Choroid plexus epithelial cell (primary cell): ENCODE measurements at regions not wholly inside any gene's neighbourhood (a gene's known extent, or its start where the extent isn't known, plus 50 kb on each side); places are given as distances from the start of the nearest gene placed in this dataset.

Experiments used
- DNase-seq: peaks from one replicate; pipeline ENCODE4 v3.0.0-alpha.2; 2010; ENCODE audit warnings: low read depth
- H3K4me3 ChIP-seq: 2 replicates; pipeline ENCODE4 v1.5.1; 2011; ENCODE audit warnings: low read depth, mild to moderate bottlenecking, control low read depth, low read length, moderate library complexity
- CTCF ChIP-seq: conservative IDR thresholded peaks from 2 replicates; pipeline ENCODE4 v1.5.1; 2011; ENCODE audit warnings: low read depth, mild to moderate bottlenecking, control low read depth, inconsistent platforms, low read length, moderate library complexity

GRCh38 chr1:198935306-198935921 is 296.6 kb downstream of the PTPRC start:
- peak; percentile 95 for DNase-seq
- no peak for TF ChIP-seq CTCF
- peak overlapping the region; percentile 68 for H3K4me3 ChIP-seq

DNA sequence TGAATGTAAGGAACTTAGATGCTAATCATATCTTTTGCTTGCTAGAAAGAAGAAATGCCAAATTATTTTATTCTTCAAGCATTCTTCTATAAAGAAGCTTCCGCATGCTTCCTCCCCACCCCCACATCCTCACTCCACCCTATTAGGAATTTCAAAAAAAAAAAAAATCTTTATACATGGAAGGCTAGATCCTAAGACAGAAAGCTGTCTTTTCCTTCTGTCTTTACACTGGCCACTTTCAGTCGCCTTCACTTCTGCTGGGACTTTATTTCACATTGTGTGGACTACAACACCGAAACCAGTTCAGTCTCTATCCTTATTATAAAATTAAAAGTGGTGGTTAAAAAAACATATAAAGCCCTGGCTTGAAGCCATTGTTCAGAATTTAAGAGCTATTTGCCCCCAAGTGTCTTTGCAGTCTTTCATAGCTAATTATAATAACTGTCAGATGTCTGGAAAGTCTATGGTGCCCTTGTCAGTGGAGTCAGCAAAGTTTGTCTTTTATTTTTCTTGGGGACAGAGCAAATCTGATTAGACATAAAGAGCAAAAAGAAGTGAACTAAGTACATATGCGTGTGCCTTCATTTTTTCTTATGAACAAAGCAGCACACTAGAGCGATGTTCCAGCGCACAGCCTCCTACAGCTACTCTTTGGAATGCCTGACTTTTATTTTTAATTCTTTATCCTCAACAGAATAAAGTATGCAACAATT is 297.7 kb downstream of the PTPRC start:
- TF ChIP-seq CTCF = no peak
- DNase-seq = peak; percentile 61

GRCh38 chr1:198937231-198938031 is 298.6 kb downstream of the PTPRC start:
- peak; percentile 97 for DNase-seq
- H3K4me3 ChIP-seq = peak overlapping the region; percentile 68
- TF ChIP-seq CTCF = no peak

More for the DNA sequence above, 297.7 kb downstream of the PTPRC start:
- H3K4me3 ChIP-seq = peak overlapping the region; percentile 68

GRCh38 chr1:198939286-198939685 is 300.4 kb downstream of the PTPRC start:
- no peak for DNase-seq
- no peak for TF ChIP-seq CTCF
- no peak overlapping the region for H3K4me3 ChIP-seq

DNA sequence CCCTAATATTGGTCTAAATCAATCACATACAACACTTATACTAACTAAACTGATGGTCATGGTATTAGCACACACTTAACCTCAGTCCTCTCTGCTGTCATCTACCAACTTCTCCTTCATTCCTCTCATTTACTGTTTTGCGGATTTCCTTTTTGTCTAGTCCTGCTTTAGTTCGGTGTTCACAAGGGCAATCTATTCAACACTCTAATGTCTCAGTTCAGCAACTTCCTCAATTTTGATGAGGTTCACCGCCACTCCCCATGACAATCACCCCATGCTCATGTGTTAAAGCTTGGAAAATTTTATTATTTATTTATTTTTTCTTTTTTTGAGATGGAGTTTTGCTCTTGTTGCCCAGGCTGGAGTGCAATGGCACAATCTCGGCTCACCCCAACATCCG is 301.1 kb downstream of the PTPRC start:
- no peak overlapping the region for H3K4me3 ChIP-seq
- DNase-seq = no peak
- no peak for TF ChIP-seq CTCF

DNA sequence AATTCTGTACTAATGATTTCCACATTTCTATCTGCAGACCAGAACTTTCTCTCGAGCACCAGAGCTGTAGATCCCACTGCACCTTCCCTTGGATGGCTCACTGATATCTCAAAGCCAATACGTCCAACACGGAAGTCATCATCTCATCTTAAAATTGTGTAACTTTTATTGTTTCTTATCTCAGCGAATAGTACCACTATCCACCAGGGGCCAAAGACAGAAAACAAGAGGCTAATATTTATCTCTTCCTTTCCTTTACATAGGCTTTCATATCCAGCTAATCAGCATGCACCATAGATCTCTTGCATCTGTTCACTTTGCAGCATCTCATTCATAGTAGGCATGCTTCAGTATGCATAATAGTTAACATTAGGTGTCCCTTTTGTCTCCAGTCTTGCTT is 303.6 kb downstream of the PTPRC start:
- no peak for DNase-seq
- no peak overlapping the region for H3K4me3 ChIP-seq
- no peak for TF ChIP-seq CTCF
